H1 (cell line): ENCODE measurements at regions not wholly inside any gene's neighbourhood (a gene's known extent, or its start where the extent isn't known, plus 50 kb on each side); places are given as distances from the start of the nearest gene placed in this dataset.

Source experiments
- EGR1 ChIP-seq: IDR thresholded peaks from 2 replicates; pipeline ENCODE4 v1.6.1; 2011; ENCODE audit warnings: low read depth, low read length, borderline replicate concordance
- KDM4A ChIP-seq: IDR thresholded peaks from one replicate; pipeline ENCODE4 v1.7.1; 2012; ENCODE audit warnings: low read depth, mild to moderate bottlenecking, moderate library complexity, low read length, inconsistent platforms; ENCODE audit not compliant: severe bottlenecking
- SRF ChIP-seq: IDR thresholded peaks from 2 replicates; pipeline ENCODE4 v1.6.1; 2011; ENCODE audit warnings: mild to moderate bottlenecking, low read depth, low read length, moderate library complexity

GRCh38 chr14:71467361-71467811 lies 464.8 kb upstream of the RGS6 start (continued):
- TF ChIP-seq KDM4A = no peak
- no peak for TF ChIP-seq EGR1
- TF ChIP-seq SRF = no peak
- TF ChIP-seq, all 59 proteins: peak for 0
